ENCODE measurements at regions not wholly inside any gene's neighbourhood (a gene's known extent, or its start where the extent isn't known, plus 50 kb on each side); places are given as distances from the start of the nearest gene placed in this dataset.

- TF ChIP-seq CTCF (IDR thresholded peaks at IDR 0.05) (no peak), POLR2A (IDR thresholded peaks at IDR 0.05) (no peak)
Observed at GRCh38 chr1:60847391-60847790, 235.0 kb upstream of the NFIA start.

All from thyroid gland (tissue), 4 donors.